Natural killer cell (primary cell): ENCODE measurements at regions not wholly inside any gene's neighbourhood (a gene's known extent, or its start where the extent isn't known, plus 50 kb on each side); places are given as distances from the start of the nearest gene placed in this dataset.

Experiments used
- ATAC-seq, 3 donors: fragments of 150-1000 bp in 2 of 3; fragments of 200-7000 bp in 1 of 3; cut with Tn5 transposase; 1 replicate in 1 of 3; 2 replicates in 2 of 3; pipeline ENCODE4 v1.10.0; 2021; ENCODE audit warnings: mild to moderate bottlenecking in 2 of 3, moderate library complexity in 2 of 3
- DNase-seq, 2 donors: peaks; one replicate each; pipeline versions ENCODE4 v3.0.0 to v3.0.0-alpha.2; 2013 to 2021; ENCODE audit warnings: mixed read lengths in 1 of 2
- H3K27ac ChIP-seq: one replicate; pipeline ENCODE4 v1.5.1; 2013; ENCODE audit warnings: mild to moderate bottlenecking, low read length
- H3K27me3 ChIP-seq: one replicate; pipeline ENCODE4 v1.6.1; 2013; ENCODE audit warnings: low read length; ENCODE audit not compliant: control insufficient read depth, insufficient read depth
- H3K36me3 ChIP-seq: one replicate; pipeline ENCODE4 v1.6.1; 2013; ENCODE audit warnings: low read length; ENCODE audit not compliant: control insufficient read depth, insufficient read depth
- H3K4me1 ChIP-seq: one replicate; pipeline ENCODE4 v1.6.1; 2013; ENCODE audit warnings: low read length; ENCODE audit not compliant: control insufficient read depth, insufficient read depth
- H3K4me3 ChIP-seq: one replicate; pipeline ENCODE4 v1.5.1; 2013; ENCODE audit warnings: low read length
- H3K9me3 ChIP-seq: one replicate; pipeline ENCODE4 v1.6.1; 2013; ENCODE audit warnings: low read length; ENCODE audit not compliant: control insufficient read depth, insufficient read depth
- H3K27ac Mint-ChIP-seq, 2 donors: one replicate each; pipeline ENCODE4 v1.8.0; 2022; ENCODE audit warnings: mild to moderate bottlenecking in 2 of 2, mixed read lengths in 2 of 2, moderate library complexity in 1 of 2
- H3K27me3 Mint-ChIP-seq, 2 donors: one replicate each; pipeline ENCODE4 v1.8.0; 2022; ENCODE audit warnings: low read depth in 2 of 2, mixed read lengths in 2 of 2
- H3K36me3 Mint-ChIP-seq: one replicate; pipeline ENCODE4 v1.8.0; 2022; ENCODE audit warnings: mixed read lengths
- H3K4me1 Mint-ChIP-seq, 2 donors: one replicate each; pipeline ENCODE4 v1.8.0; 2022; ENCODE audit warnings: mixed read lengths in 2 of 2
- H3K4me3 Mint-ChIP-seq: one replicate; pipeline ENCODE4 v1.8.0; 2022; ENCODE audit warnings: mild to moderate bottlenecking, moderate library complexity, mixed read lengths
- H3K9me3 Mint-ChIP-seq, 2 donors: one replicate each; pipeline ENCODE4 v1.8.0; 2022; ENCODE audit warnings: mixed read lengths in 2 of 2
- WGBS: methylation state at CpG from one replicate; pipeline ENCODE4 v1.1.7; 2013; ENCODE audit warnings: missing lambda C conversion rate; ENCODE audit not compliant: insufficient coverage; 5-methylcytosine and 5-hydroxymethylcytosine counted together
- intact Hi-C: fragments of 100-400 bp; cut with micrococcal nuclease; formaldehyde crosslinking; loops from one replicate; pipeline ENCODE4 v1.14.2; 2022
- TF ChIP-seq, protein P1 (sequence below): fragments of 200-600 bp; IDR thresholded peaks from one replicate; pipeline ENCODE4 v1.8.0; 2022; ENCODE audit warnings: antibody characterized with exemption

DNA sequence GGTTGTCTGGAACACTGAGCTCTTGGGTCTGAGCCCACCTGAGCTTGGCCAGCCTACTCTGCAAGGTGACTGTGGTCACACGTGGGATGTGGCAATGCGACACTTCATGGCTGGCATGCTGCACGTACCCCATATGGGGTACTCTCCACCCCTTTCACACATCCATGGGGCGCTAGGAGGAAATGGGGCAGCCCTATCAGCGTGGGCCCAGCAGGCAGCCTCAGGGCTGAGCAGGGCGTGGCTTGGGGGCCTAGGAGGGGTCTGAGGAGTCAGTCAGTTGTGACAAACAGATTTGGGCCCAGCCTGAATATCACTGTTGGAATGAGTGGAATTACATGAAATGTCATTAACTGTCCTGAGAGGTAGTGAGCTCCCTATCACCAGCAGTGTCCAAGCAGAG lies 82.3 kb upstream of the LINGO1 start:
- TF ChIP-seq, protein P1, sequence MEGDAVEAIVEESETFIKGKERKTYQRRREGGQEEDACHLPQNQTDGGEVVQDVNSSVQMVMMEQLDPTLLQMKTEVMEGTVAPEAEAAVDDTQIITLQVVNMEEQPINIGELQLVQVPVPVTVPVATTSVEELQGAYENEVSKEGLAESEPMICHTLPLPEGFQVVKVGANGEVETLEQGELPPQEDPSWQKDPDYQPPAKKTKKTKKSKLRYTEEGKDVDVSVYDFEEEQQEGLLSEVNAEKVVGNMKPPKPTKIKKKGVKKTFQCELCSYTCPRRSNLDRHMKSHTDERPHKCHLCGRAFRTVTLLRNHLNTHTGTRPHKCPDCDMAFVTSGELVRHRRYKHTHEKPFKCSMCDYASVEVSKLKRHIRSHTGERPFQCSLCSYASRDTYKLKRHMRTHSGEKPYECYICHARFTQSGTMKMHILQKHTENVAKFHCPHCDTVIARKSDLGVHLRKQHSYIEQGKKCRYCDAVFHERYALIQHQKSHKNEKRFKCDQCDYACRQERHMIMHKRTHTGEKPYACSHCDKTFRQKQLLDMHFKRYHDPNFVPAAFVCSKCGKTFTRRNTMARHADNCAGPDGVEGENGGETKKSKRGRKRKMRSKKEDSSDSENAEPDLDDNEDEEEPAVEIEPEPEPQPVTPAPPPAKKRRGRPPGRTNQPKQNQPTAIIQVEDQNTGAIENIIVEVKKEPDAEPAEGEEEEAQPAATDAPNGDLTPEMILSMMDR = no peak
- no peak for ATAC-seq
- 39% methylated on average over 6 of the region's 6 CpGs for WGBS
- no peaks in the 10 kb centered on the region for H3K9me3 Mint-ChIP-seq
- H3K27me3 ChIP-seq = no peaks in the 10 kb centered on the region
- peaks cover 10 to 15% of the 10 kb centered on the region in 2 donors for H3K27me3 Mint-ChIP-seq
- no peaks in the 10 kb centered on the region for H3K36me3 ChIP-seq
- no peaks in the 10 kb centered on the region for H3K36me3 Mint-ChIP-seq
- H3K9me3 ChIP-seq = no peaks in the 10 kb centered on the region
- no peak overlapping the region for H3K4me3 ChIP-seq
- no peaks in the 10 kb centered on the region for H3K4me1 Mint-ChIP-seq
- no peak overlapping the region for H3K4me3 Mint-ChIP-seq
- DNase-seq = no peak
- no peaks in the 10 kb centered on the region for H3K4me1 ChIP-seq
- intact Hi-C loops = no loop called here
- H3K27ac ChIP-seq = no peak overlapping the region
- H3K27ac Mint-ChIP-seq = no peak overlapping the region

DNA sequence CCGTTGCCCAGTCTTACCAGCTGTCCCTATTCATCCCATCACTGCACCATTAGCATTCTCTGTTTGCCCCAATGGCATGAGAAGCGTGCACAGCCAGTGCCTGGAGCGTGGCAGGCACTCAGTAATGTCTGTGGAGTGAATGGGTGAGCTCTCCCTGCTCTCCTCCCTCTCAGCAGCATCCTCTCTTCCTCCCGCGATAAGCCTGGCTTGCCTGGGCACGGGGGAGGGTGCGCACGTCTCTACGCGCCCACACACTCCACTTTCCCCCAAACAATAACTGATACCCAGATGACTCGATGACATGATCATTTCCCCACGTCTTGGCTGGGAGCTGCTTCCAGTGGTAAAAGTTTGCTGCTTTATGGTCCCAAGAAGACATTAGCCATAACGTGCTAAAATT lies 81.8 kb upstream of the LINGO1 start:
- DNase-seq = no peak
- H3K9me3 Mint-ChIP-seq = no peaks in the 10 kb centered on the region
- no peak for ATAC-seq
- no peaks in the 10 kb centered on the region for H3K36me3 Mint-ChIP-seq
- H3K27me3 Mint-ChIP-seq = peaks cover 10 to 15% of the 10 kb centered on the region in 2 donors
- H3K4me3 Mint-ChIP-seq = no peak overlapping the region
- Histone ChIP-seq H3K27ac (no peak overlapping the region), H3K9me3 (no peaks in the 10 kb centered on the region), H3K4me3 (no peak overlapping the region), H3K36me3 (no peaks in the 10 kb centered on the region), H3K4me1 (no peaks in the 10 kb centered on the region), H3K27me3 (no peaks in the 10 kb centered on the region)
- no peak overlapping the region for H3K27ac Mint-ChIP-seq
- intact Hi-C loops = no loop called here
- H3K4me1 Mint-ChIP-seq = no peaks in the 10 kb centered on the region
- WGBS = 74% methylated on average over 13 of the region's 13 CpGs
- TF ChIP-seq, protein P1 = no peak

DNA sequence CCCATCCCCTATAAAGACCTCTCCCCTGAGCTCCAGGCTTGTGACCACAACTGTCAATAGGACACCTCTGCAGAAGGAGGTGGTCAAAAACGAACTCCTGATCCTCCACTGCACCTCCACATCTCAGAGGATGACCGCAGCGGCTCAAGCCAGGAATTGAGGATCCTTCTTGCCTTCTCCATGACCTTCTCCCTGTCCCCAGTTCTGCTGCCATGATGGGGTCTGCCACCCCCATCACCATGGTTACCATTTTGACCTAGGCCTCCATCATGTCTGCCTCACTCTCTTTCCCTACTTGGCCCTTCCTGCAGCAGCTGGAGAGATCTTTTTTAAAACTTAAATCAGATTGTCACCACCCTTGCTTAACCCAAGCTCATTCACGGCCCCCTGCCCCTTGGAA lies 81.3 kb upstream of the LINGO1 start:
- Mint-ChIP-seq H3K27ac (no peak overlapping the region), H3K9me3 (no peaks in the 10 kb centered on the region), H3K27me3 (peaks cover 10 to 15% of the 10 kb centered on the region in 2 donors), H3K4me1 (no peaks in the 10 kb centered on the region), H3K36me3 (no peaks in the 10 kb centered on the region), H3K4me3 (no peak overlapping the region)
- Histone ChIP-seq H3K27ac (no peak overlapping the region), H3K9me3 (no peaks in the 10 kb centered on the region), H3K27me3 (no peaks in the 10 kb centered on the region), H3K4me3 (no peak overlapping the region), H3K4me1 (no peaks in the 10 kb centered on the region), H3K36me3 (no peaks in the 10 kb centered on the region)
- ATAC-seq = no peak
- WGBS = 60% methylated on average over 4 of the region's 4 CpGs
- TF ChIP-seq, protein P1 = no peak
- intact Hi-C loops = no loop called here
- DNase-seq = no peak

DNA sequence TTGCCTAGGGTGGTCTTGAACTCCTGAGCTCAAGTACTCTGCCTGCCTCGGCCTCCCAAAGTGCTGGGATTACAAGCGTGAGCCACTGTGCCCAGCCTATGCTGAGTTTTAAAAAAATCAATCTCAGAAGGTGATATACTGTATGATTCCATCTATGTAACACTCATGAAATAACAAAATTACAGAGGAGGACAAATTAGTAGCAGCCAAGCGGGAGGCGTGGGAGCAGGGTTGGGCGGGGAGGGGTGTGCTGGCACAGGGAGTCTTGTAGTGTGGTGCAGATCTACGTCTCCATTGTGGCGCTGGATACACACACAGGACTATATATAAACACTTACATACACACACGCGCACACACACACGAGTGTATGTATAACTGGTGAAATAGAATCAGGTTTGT lies 80.6 kb upstream of the LINGO1 start:
- Histone ChIP-seq H3K36me3 (no peaks in the 10 kb centered on the region), H3K4me3 (no peak overlapping the region), H3K4me1 (no peaks in the 10 kb centered on the region), H3K27ac (no peak overlapping the region), H3K27me3 (no peaks in the 10 kb centered on the region), H3K9me3 (no peaks in the 10 kb centered on the region)
- Mint-ChIP-seq H3K4me1 (no peaks in the 10 kb centered on the region), H3K4me3 (no peak overlapping the region), H3K27ac (no peak overlapping the region), H3K9me3 (no peaks in the 10 kb centered on the region), H3K36me3 (no peaks in the 10 kb centered on the region), H3K27me3 (peaks cover 10 to 15% of the 10 kb centered on the region in 2 donors)
- DNase-seq = no peak
- WGBS = 95% methylated on average over 5 of the region's 10 CpGs
- intact Hi-C loops = no loop called here
- ATAC-seq = no peak
- TF ChIP-seq, protein P1 = no peak
